ENCODE measurements at regions not wholly inside any gene's neighbourhood (a gene's known extent, or its start where the extent isn't known, plus 50 kb on each side); places are given as distances from the start of the nearest gene placed in this dataset.
"Not testable (repeated sequence)": the region's sequence is repeated elsewhere in the genome, so short reads cannot be mapped to it uniquely, and the experiment has no call there.

- TF ChIP-seq, protein P1, sequence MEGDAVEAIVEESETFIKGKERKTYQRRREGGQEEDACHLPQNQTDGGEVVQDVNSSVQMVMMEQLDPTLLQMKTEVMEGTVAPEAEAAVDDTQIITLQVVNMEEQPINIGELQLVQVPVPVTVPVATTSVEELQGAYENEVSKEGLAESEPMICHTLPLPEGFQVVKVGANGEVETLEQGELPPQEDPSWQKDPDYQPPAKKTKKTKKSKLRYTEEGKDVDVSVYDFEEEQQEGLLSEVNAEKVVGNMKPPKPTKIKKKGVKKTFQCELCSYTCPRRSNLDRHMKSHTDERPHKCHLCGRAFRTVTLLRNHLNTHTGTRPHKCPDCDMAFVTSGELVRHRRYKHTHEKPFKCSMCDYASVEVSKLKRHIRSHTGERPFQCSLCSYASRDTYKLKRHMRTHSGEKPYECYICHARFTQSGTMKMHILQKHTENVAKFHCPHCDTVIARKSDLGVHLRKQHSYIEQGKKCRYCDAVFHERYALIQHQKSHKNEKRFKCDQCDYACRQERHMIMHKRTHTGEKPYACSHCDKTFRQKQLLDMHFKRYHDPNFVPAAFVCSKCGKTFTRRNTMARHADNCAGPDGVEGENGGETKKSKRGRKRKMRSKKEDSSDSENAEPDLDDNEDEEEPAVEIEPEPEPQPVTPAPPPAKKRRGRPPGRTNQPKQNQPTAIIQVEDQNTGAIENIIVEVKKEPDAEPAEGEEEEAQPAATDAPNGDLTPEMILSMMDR (conservative IDR thresholded peaks at IDR 0.05) = not testable (repeated sequence)
- TF ChIP-seq EZH2 (IDR thresholded peaks at IDR 0.05; ENCODE audit: low read depth) = not testable (repeated sequence)
These were observed 322.1 kb downstream of the RPLP1 start for GRCh38 chr15:69774711-69775110.

Measured in PC-9 (cell line).